ENCODE measurements at regions not wholly inside any gene's neighbourhood (a gene's known extent, or its start where the extent isn't known, plus 50 kb on each side); places are given as distances from the start of the nearest gene placed in this dataset.

- no peak for TF ChIP-seq POLR2A (IDR thresholded peaks at IDR 0.05)
- no peak for TF ChIP-seq CTCF (IDR thresholded peaks at IDR 0.05)
These were observed 124.3 kb upstream of the LRRC3B start for GRCh38 chr3:26498271-26498670.
